Astrocyte of the cerebellum (primary cell): ENCODE measurements at regions not wholly inside any gene's neighbourhood (a gene's known extent, or its start where the extent isn't known, plus 50 kb on each side); places are given as distances from the start of the nearest gene placed in this dataset.

Experiments used
- DNase-seq: peaks from one replicate; pipeline ENCODE4 v3.0.0-alpha.2; 2011; ENCODE audit warnings: low read depth
- H3K4me3 ChIP-seq: 2 replicates; pipeline ENCODE4 v1.5.1; 2011; ENCODE audit warnings: mild to moderate bottlenecking, low read depth, low read length, moderate library complexity
- in situ Hi-C: cut with HindIII; loops from 2 replicates; pipeline ENCODE4 v1.10.0; 2017; ENCODE audit warnings: low sequenced_read_pairs
- TF ChIP-seq, protein P1 (sequence below): IDR thresholded peaks from 2 replicates; pipeline ENCODE4 v1.5.1; 2012; ENCODE audit warnings: low read length, low read depth, moderate library complexity, mild to moderate bottlenecking; ENCODE audit errors: missing control alignments

DNA sequence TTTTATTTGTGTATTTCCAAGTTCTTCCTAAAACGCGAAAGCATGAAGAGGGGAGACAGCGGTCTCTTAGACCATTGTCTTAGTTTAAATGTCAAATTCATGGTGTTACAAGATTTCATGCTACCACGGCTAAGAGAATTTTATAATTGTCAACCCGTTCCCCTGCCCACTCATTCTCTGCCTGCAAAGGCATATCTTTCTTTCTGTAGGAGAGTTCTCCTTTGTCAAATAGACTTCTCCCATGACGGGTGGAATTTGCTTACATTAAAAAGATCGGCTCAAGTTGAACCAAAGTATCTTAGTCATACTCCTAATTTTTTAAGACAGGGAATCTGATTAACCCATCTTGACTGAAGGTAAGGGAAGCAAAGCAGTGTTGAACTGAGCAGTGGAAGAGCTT lies 539.2 kb downstream of the REEP3 start:
- no peak overlapping the region for H3K4me3 ChIP-seq
- TF ChIP-seq, protein P1, sequence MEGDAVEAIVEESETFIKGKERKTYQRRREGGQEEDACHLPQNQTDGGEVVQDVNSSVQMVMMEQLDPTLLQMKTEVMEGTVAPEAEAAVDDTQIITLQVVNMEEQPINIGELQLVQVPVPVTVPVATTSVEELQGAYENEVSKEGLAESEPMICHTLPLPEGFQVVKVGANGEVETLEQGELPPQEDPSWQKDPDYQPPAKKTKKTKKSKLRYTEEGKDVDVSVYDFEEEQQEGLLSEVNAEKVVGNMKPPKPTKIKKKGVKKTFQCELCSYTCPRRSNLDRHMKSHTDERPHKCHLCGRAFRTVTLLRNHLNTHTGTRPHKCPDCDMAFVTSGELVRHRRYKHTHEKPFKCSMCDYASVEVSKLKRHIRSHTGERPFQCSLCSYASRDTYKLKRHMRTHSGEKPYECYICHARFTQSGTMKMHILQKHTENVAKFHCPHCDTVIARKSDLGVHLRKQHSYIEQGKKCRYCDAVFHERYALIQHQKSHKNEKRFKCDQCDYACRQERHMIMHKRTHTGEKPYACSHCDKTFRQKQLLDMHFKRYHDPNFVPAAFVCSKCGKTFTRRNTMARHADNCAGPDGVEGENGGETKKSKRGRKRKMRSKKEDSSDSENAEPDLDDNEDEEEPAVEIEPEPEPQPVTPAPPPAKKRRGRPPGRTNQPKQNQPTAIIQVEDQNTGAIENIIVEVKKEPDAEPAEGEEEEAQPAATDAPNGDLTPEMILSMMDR, result no peak
- in situ Hi-C loops, result no loop called here
- DNase-seq, result no peak

DNA sequence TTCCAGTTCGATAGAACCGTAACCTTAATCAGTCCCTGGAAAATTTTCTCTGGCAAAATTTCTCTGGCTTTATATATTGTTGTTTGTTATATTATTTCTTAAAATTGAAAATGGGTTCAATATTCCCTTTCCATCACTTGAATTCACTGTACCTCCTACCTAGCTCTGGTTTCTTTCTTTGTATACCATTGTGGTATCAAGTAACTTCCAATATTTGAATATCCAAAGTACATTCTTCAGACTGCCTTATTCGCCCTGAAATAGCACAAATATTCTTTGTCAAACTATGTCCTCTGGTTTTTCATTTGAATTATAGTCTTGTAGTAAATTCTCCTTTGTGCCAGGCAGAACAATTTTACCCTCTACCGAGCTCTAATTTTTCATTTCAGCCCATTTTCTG lies 541.6 kb downstream of the REEP3 start:
- DNase-seq, result no peak
- H3K4me3 ChIP-seq, result no peak overlapping the region
- in situ Hi-C loops, result no loop called here
- TF ChIP-seq, protein P1, result no peak

DNA sequence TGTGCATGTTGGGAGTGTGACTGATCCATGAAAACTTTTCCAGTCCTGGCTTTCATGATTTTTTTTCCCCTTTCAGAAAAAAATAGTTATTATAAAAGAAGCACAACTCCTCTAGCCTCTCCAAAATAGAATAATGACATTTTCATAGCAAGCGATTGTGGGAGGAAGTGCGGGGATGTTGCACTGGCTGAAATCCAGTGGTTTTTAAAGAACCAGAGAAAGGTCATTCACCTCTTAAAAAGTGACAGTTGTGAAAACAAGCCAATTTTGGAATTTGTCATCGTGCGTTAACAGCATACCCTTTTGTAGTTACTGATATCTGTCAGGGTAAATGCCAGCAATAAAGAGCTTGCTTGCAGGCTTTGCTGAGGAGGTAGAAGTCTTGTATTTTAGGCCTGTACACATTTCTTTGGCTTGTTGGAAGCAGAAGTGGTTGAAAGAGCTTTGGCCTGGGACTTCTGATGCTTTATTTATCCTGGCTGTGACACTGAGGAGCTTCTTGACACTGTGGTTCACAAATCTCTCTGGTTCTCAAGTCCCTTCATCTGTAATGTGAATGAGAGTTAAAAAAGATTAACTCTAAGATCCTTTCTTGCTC lies 545.9 kb downstream of the REEP3 start:
- DNase-seq, result no peak
- in situ Hi-C loops, result no loop called here
- H3K4me3 ChIP-seq, result no peak overlapping the region
- TF ChIP-seq, protein P1, result no peak

DNA sequence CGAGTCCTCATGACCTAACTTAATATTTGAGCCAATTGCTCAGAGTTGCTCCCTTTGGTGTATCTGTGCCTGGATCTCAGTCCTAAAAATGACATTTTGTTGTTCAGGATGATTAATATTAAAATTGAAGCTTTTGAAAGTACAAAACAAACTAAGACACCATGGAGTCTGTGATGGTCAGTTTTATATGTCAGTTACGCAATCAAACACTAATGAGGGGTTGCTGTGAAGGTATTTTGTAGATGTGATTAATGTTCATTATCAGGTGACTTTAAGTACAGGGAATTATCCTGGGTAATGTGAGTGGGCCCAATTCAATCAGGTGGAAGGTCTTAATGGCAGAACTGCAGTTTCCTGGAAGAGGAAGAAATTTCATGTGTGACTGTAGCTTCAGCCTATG lies 546.7 kb downstream of the REEP3 start:
- DNase-seq, result no peak
- in situ Hi-C loops, result no loop called here
- TF ChIP-seq, protein P1, result no peak
- no peak overlapping the region for H3K4me3 ChIP-seq

DNA sequence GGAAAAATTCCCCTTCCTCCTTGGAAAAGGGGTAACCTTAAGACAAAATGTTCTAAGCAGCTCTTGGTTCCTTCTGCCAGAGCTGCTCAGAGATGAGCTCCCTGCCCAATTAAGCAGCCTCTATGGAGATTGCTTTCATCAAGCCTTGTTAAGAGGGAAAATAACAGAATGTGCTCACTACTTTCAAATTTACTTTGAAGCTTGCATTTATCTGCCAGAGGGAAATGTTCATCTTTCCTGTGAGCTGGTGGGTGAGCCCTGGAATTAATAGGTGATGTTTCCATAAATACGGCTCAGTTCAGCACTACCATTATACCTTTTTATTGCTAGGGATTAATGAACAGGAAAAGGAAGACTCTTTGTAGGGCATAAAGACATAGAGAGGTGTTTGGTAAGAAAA lies 549.0 kb downstream of the REEP3 start:
- in situ Hi-C loops, result no loop called here
- TF ChIP-seq, protein P1, result no peak
- H3K4me3 ChIP-seq, result no peak overlapping the region
- no peak for DNase-seq

DNA sequence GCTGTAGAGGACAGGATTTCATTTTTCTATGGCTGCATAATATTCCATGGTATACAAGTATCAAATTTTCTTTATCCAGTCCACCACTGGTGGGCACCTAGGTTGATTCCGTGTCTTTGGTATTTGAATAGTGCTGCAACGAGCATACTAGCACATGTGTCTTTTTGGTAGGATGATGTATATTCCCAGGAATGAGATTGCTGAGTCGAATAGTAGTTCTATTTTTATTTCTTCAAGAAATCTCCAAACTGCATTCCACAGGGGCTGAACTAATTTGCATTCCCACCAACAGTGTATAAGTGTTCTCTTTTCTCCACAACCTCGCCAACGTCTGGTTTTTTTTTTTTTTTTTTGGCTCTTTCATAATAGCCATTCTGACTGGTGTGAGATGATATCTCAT lies 550.0 kb downstream of the REEP3 start:
- DNase-seq, result peak; percentile 41
- in situ Hi-C loops, result no loop called here
- TF ChIP-seq, protein P1, result no peak
- no peak overlapping the region for H3K4me3 ChIP-seq

DNA sequence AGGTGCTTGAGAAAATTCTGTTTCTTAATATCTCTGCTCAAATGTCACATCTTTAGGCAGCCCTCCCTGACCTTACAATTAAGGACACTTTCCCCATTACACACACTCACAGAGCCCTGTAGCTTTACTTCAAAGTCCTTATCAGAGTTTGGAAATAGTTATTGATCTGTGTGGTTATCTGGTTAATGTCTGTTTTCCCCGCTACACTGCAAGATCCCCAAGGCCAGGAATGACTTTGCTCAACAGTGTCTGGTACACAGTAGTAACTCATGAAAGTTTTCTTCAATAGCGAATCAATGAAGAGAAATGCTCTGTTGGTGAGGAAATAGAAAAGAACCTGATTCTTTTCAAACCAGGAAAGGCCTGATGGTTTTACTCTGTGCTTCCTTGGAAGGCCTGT lies 554.4 kb downstream of the REEP3 start:
- no peak for DNase-seq
- TF ChIP-seq, protein P1, result no peak
- in situ Hi-C loops, result no loop called here
- H3K4me3 ChIP-seq, result no peak overlapping the region
